ENCODE measurements at regions not wholly inside any gene's neighbourhood (a gene's known extent, or its start where the extent isn't known, plus 50 kb on each side); places are given as distances from the start of the nearest gene placed in this dataset.

DNA sequence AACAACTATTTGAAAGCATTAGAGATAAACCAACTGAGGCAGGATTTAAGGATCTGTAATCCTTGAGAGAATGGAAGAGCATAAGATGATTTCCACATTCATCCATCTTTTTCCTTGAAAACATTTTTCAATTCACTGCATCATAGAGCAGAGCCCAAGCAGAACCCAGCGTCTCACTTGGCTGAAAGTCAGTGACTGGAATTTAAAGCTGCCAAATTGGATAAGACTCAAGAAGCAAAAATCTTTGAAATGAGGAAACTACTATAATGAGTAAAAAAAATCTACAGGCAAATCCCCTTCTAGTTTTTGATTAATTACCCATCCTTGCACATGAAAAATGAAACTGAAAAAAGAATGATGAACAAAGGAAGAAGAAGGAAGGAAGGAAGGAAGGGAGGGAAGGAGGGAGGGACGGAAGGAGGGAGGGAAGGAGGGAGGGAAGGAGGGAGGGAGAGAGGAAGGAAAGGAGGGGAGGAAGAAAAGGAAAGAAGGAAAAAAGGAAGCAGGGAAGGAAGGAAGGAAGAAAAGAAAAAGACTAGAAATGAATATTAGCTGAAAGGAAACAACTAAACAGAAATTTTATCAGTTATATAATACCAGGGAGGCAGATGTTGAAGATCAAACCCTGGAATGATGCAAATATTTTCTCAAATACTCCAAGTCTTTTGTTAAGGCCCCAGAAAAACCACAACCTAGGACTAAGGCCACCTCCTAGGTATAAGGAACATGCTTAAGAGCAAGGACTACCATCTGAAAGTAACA is 336.3 kb upstream of the MAGI2 start:
- TF ChIP-seq NFIC (IDR thresholded peaks at IDR 0.05) (no peak), EGR1 (IDR thresholded peaks at IDR 0.05) (no peak), YY1 (IDR thresholded peaks at IDR 0.05; ENCODE audit: low read depth) (no peak), ZBTB7A (IDR thresholded peaks at IDR 0.05; ENCODE audit: low read depth) (no peak)
- TF ChIP-seq, protein P1, sequence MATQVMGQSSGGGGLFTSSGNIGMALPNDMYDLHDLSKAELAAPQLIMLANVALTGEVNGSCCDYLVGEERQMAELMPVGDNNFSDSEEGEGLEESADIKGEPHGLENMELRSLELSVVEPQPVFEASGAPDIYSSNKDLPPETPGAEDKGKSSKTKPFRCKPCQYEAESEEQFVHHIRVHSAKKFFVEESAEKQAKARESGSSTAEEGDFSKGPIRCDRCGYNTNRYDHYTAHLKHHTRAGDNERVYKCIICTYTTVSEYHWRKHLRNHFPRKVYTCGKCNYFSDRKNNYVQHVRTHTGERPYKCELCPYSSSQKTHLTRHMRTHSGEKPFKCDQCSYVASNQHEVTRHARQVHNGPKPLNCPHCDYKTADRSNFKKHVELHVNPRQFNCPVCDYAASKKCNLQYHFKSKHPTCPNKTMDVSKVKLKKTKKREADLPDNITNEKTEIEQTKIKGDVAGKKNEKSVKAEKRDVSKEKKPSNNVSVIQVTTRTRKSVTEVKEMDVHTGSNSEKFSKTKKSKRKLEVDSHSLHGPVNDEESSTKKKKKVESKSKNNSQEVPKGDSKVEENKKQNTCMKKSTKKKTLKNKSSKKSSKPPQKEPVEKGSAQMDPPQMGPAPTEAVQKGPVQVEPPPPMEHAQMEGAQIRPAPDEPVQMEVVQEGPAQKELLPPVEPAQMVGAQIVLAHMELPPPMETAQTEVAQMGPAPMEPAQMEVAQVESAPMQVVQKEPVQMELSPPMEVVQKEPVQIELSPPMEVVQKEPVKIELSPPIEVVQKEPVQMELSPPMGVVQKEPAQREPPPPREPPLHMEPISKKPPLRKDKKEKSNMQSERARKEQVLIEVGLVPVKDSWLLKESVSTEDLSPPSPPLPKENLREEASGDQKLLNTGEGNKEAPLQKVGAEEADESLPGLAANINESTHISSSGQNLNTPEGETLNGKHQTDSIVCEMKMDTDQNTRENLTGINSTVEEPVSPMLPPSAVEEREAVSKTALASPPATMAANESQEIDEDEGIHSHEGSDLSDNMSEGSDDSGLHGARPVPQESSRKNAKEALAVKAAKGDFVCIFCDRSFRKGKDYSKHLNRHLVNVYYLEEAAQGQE (IDR thresholded peaks at IDR 0.05; ENCODE audit: low read depth) = no peak
- TF ChIP-seq, protein P2, sequence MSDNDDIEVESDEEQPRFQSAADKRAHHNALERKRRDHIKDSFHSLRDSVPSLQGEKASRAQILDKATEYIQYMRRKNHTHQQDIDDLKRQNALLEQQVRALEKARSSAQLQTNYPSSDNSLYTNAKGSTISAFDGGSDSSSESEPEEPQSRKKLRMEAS (IDR thresholded peaks at IDR 0.05) = no peak

DNA sequence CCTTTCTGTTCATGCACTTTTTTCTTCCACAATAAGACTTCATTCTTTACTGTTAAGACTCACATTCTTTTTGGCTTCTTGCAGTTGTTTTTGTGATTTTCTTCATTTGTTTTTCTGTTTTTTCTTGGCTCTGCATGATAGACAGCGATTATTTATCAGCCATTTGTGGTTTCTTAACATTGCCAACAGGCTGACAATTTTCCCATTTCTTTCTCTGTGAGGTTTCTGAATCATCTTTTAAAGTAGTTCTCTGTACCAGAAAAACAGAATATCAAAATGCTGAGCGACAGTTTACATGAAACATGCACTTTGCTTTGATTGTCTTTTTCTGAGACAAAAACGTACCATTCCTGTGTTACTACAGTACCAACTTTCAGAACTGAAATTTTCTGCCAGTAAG is 334.2 kb upstream of the MAGI2 start:
- TF ChIP-seq EGR1 (IDR thresholded peaks at IDR 0.05) (no peak), YY1 (IDR thresholded peaks at IDR 0.05; ENCODE audit: low read depth) (no peak), NFIC (IDR thresholded peaks at IDR 0.05) (no peak), RAD21 (IDR thresholded peaks at IDR 0.05; ENCODE audit: low read depth) (no peak), CREB1 (IDR thresholded peaks at IDR 0.05; ENCODE audit: low read depth) (no peak), ZBTB7A (IDR thresholded peaks at IDR 0.05; ENCODE audit: low read depth) (no peak), TAF1 (IDR thresholded peaks at IDR 0.05; ENCODE audit: low read depth) (no peak), TEAD4 (IDR thresholded peaks at IDR 0.05) (no peak), CEBPB (IDR thresholded peaks at IDR 0.05) (no peak), EP300 (IDR thresholded peaks at IDR 0.05; ENCODE audit: borderline replicate concordance) (no peak), TCF12 (IDR thresholded peaks at IDR 0.05; ENCODE audit: low read depth) (no peak), FOXM1 (IDR thresholded peaks at IDR 0.05; ENCODE audit: borderline replicate concordance, low read depth) (no peak)
- TF ChIP-seq, protein P2 (IDR thresholded peaks at IDR 0.05) = no peak
- TF ChIP-seq, protein P1 (IDR thresholded peaks at IDR 0.05; ENCODE audit: low read depth) = no peak
- TF ChIP-seq, protein P3, sequence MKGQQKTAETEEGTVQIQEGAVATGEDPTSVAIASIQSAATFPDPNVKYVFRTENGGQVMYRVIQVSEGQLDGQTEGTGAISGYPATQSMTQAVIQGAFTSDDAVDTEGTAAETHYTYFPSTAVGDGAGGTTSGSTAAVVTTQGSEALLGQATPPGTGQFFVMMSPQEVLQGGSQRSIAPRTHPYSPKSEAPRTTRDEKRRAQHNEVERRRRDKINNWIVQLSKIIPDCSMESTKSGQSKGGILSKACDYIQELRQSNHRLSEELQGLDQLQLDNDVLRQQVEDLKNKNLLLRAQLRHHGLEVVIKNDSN (IDR thresholded peaks at IDR 0.05) = no peak

DNA sequence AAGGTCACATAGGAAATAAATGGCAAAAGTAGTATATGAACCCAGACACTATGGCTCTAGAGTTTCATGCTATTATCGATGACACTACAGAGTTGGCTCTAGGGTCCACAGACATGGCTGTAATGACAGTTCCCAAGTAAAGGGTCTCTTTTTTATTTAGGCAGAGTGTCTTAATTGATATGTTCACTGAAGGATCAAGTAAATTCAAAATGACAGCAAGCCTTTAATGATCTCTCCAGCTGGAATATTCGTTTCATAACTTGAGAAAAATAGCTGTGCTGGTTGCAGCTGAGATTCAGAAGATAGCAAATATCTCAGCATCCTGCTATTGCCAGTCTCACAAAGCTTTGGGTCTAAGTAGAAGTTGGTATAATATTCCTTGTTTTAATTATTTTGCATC is 333.6 kb upstream of the MAGI2 start:
- TF ChIP-seq YY1 (IDR thresholded peaks at IDR 0.05; ENCODE audit: low read depth) (no peak), RAD21 (IDR thresholded peaks at IDR 0.05; ENCODE audit: low read depth) (no peak), FOXM1 (IDR thresholded peaks at IDR 0.05; ENCODE audit: borderline replicate concordance, low read depth) (no peak), TCF12 (IDR thresholded peaks at IDR 0.05; ENCODE audit: low read depth) (no peak), TAF1 (IDR thresholded peaks at IDR 0.05; ENCODE audit: low read depth) (no peak), TEAD4 (IDR thresholded peaks at IDR 0.05) (no peak)
- TF ChIP-seq, protein P2 (IDR thresholded peaks at IDR 0.05) = no peak
- TF ChIP-seq, protein P1 (IDR thresholded peaks at IDR 0.05; ENCODE audit: low read depth) = no peak
- TF ChIP-seq, protein P3 (IDR thresholded peaks at IDR 0.05) = no peak

DNA sequence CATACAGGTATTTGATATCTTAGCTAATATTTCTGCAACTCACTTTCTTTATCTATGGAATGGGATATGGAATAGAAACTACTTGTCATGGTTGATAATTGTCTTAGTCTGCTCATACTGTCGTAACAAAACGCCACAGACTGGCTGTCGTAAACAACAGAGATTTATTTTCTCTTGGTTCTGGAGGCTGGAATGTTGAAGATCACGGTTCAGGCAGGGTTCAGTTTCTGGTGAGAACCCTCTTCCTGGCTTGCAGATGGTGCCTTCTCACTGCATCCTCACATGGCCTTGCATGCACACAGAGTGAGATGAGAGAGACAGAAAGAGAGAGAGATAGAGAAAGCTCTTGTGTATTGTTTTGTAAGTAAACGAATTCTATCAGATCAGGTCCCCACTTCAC is 332.7 kb upstream of the MAGI2 start:
- TF ChIP-seq ZBTB7A (IDR thresholded peaks at IDR 0.05; ENCODE audit: low read depth) (no peak), YY1 (IDR thresholded peaks at IDR 0.05; ENCODE audit: low read depth) (no peak), TCF12 (IDR thresholded peaks at IDR 0.05; ENCODE audit: low read depth) (no peak), TEAD4 (IDR thresholded peaks at IDR 0.05) (no peak), CEBPB (IDR thresholded peaks at IDR 0.05) (no peak), RAD21 (IDR thresholded peaks at IDR 0.05; ENCODE audit: low read depth) (no peak), NFIC (IDR thresholded peaks at IDR 0.05) (no peak), FOXM1 (IDR thresholded peaks at IDR 0.05; ENCODE audit: borderline replicate concordance, low read depth) (no peak), EP300 (IDR thresholded peaks at IDR 0.05; ENCODE audit: borderline replicate concordance) (no peak), CREB1 (IDR thresholded peaks at IDR 0.05; ENCODE audit: low read depth) (no peak), TAF1 (IDR thresholded peaks at IDR 0.05; ENCODE audit: low read depth) (no peak), EGR1 (IDR thresholded peaks at IDR 0.05) (no peak)
- TF ChIP-seq, protein P2 (IDR thresholded peaks at IDR 0.05) = no peak
- TF ChIP-seq, protein P1 (IDR thresholded peaks at IDR 0.05; ENCODE audit: low read depth) = no peak
- TF ChIP-seq, protein P3 (IDR thresholded peaks at IDR 0.05) = no peak

Measured in Ishikawa (cell line).